Hematopoietic multipotent progenitor cell (in vitro differentiated cells): ENCODE measurements at regions not wholly inside any gene's neighbourhood (a gene's known extent, or its start where the extent isn't known, plus 50 kb on each side); places are given as distances from the start of the nearest gene placed in this dataset.
"Not testable (repeated sequence)": the region's sequence is repeated elsewhere in the genome, so short reads cannot be mapped to it uniquely, and the experiment has no call there.

Experiments
- DNase-seq, 3 donors: peaks; one replicate each; pipeline ENCODE4 v3.0.0-alpha.2; 2011 to 2015; ENCODE audit warnings: low read depth in 2 of 3, low spot score in 2 of 3

GRCh38 chr3:163364717-163365116 is 1713.6 kb downstream of the SI start:
- DNase-seq: no peak

GRCh38 chr3:163362151-163362550 is 1716.1 kb downstream of the SI start:
- no peak for DNase-seq

- not testable (repeated sequence) for DNase-seq
Measured at GRCh38 chr3:163361357-163361878, 1716.9 kb downstream of the SI start.

- no peak for DNase-seq
Measured at GRCh38 chr3:163347944-163348343, 1730.4 kb downstream of the SI start.

GRCh38 chr3:163335429-163335828 is 1742.9 kb downstream of the SI start:
- DNase-seq: no peak

- DNase-seq: no peak
Measured at GRCh38 chr3:163328680-163329079, 1749.6 kb downstream of the SI start.

GRCh38 chr3:163327086-163327485 is 1751.2 kb downstream of the SI start:
- no peak for DNase-seq

GRCh38 chr3:163315786-163316185 is 1762.5 kb downstream of the SI start:
- DNase-seq: no peak

- no peak for DNase-seq
Measured at GRCh38 chr3:163306405-163306804, 1771.9 kb downstream of the SI start.

- no peak for DNase-seq
Measured at GRCh38 chr3:163273694-163274093, 1777.1 kb downstream of the OTOL1 start.

GRCh38 chr3:163266731-163267130 is 1770.1 kb downstream of the OTOL1 start:
- DNase-seq: no peak

- DNase-seq: no peak
Measured at GRCh38 chr3:163261618-163262017, 1765.0 kb downstream of the OTOL1 start.

- DNase-seq: no peak
Measured at GRCh38 chr3:163261056-163261455, 1764.4 kb downstream of the OTOL1 start.

GRCh38 chr3:163218336-163218735 is 1721.7 kb downstream of the OTOL1 start:
- DNase-seq: no peak

GRCh38 chr3:163213838-163214237 is 1717.2 kb downstream of the OTOL1 start:
- no peak for DNase-seq

- no peak for DNase-seq
Measured at GRCh38 chr3:163196815-163197374, 1700.3 kb downstream of the OTOL1 start.

- no peak for DNase-seq
Measured at GRCh38 chr3:163196245-163196644, 1699.6 kb downstream of the OTOL1 start.

GRCh38 chr3:163185721-163186350 is 1689.2 kb downstream of the OTOL1 start:
- no peak for DNase-seq

- no peak for DNase-seq
Measured at GRCh38 chr3:163175970-163176369, 1679.4 kb downstream of the OTOL1 start.

- not testable (repeated sequence) for DNase-seq
Measured at GRCh38 chr3:163172513-163172912, 1675.9 kb downstream of the OTOL1 start.

- no peak for DNase-seq
Measured at GRCh38 chr3:163166197-163166596, 1669.6 kb downstream of the OTOL1 start.

GRCh38 chr3:163159306-163159705 is 1662.7 kb downstream of the OTOL1 start:
- no peak for DNase-seq

GRCh38 chr3:163139600-163139999 is 1643.0 kb downstream of the OTOL1 start:
- no peak for DNase-seq
